ENCODE measurements at regions not wholly inside any gene's neighbourhood (a gene's known extent, or its start where the extent isn't known, plus 50 kb on each side); places are given as distances from the start of the nearest gene placed in this dataset.

- no peak overlapping the region for H3K27ac ChIP-seq
- TF ChIP-seq ZFX (IDR thresholded peaks at IDR 0.05; ENCODE audit: borderline replicate concordance) = no peak
- TF ChIP-seq, protein P1, sequence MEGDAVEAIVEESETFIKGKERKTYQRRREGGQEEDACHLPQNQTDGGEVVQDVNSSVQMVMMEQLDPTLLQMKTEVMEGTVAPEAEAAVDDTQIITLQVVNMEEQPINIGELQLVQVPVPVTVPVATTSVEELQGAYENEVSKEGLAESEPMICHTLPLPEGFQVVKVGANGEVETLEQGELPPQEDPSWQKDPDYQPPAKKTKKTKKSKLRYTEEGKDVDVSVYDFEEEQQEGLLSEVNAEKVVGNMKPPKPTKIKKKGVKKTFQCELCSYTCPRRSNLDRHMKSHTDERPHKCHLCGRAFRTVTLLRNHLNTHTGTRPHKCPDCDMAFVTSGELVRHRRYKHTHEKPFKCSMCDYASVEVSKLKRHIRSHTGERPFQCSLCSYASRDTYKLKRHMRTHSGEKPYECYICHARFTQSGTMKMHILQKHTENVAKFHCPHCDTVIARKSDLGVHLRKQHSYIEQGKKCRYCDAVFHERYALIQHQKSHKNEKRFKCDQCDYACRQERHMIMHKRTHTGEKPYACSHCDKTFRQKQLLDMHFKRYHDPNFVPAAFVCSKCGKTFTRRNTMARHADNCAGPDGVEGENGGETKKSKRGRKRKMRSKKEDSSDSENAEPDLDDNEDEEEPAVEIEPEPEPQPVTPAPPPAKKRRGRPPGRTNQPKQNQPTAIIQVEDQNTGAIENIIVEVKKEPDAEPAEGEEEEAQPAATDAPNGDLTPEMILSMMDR (IDR thresholded peaks at IDR 0.05) = no peak
These were observed 61.4 kb upstream of the FST start for GRCh38 chr5:53418826-53419658.

DNA sequence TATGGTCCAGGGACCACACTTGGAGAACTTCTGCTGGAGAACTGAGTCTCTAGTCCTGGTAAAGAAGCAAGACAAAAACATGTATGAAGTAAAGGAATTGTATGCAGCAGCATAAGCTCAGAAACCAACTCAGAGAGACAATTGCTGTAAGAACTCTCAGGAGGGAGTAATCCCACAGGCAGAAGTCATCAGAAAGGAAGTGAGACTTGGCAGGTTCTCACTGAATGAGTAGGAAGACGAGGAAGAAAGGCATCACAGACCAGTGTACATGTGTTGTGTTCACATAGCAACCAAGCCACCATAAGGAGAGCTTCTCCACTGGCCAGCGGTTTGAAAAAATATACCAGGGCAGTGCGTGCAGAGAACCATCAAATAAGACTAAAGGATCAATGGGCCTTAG lies 57.9 kb upstream of the FST start:
- TF ChIP-seq, protein P1 (IDR thresholded peaks at IDR 0.05) = no peak
- TF ChIP-seq ZFX (IDR thresholded peaks at IDR 0.05; ENCODE audit: borderline replicate concordance) = no peak
- H3K27ac ChIP-seq = no peak overlapping the region

DNA sequence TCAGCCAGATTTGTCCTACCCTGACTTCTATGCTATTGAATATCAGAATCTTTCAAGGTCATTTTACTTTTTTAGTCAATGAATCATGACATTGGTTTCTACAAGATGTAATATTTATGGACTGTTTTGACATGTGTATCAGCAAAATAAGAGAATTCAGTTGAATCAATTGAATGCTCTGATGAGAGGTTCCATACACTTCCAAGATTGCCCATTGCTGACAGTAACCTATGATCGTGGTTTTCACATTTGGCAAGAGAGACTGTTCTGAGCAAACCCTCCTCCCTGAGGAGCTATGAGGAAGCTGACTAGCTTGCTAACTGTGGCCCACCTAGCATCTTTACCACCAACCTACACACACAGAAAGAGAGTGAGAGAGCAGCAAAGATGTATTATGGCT lies 56.7 kb upstream of the FST start:
- TF ChIP-seq, protein P1 (IDR thresholded peaks at IDR 0.05) = no peak
- TF ChIP-seq ZFX (IDR thresholded peaks at IDR 0.05; ENCODE audit: borderline replicate concordance) = no peak
- no peak overlapping the region for H3K27ac ChIP-seq

DNA sequence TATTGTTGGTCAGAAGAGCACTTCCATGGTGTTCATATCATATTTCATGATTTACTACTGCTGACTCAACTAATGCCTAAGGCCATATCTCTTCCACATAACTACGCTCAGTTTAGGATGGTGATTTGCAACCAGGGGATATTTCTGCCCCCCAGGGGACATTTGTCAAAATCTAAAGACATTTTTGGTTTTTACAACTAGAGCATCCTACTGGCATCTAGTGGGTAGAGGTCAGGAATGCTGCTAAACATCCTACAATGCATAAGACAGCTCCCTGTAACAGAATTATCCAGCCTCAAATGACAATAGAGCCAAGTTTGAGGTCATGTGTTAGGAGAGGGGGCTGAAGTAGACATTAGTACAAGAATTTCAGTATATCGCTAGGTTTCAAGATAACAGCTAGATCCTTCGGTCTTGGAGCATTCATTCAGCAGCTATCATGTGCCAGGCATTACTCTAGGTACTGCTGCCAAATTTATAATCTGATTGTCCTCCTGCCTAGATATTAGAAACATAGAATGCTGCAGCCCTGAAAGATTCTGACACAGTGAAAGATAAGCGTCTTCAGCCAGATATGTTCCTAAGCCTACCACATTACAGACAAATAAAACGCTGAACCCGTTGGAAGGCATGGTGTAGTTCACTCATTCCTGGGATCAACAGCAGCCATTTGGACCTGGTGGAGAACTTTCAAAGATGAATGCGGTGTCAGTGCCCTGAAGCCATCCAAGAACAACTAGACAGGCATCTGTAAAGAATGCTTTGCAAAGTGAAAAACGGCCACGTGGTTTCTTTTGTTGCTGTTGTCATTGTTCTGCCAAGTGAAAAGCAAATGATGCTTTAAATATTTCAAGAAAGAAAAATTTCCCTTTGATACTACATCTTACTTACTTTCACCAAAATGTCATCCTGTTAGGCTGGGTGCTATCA lies 55.5 kb upstream of the FST start:
- no peak overlapping the region for H3K27ac ChIP-seq
- TF ChIP-seq, protein P1 (IDR thresholded peaks at IDR 0.05) = no peak
- no peak for TF ChIP-seq ZFX (IDR thresholded peaks at IDR 0.05; ENCODE audit: borderline replicate concordance)

DNA sequence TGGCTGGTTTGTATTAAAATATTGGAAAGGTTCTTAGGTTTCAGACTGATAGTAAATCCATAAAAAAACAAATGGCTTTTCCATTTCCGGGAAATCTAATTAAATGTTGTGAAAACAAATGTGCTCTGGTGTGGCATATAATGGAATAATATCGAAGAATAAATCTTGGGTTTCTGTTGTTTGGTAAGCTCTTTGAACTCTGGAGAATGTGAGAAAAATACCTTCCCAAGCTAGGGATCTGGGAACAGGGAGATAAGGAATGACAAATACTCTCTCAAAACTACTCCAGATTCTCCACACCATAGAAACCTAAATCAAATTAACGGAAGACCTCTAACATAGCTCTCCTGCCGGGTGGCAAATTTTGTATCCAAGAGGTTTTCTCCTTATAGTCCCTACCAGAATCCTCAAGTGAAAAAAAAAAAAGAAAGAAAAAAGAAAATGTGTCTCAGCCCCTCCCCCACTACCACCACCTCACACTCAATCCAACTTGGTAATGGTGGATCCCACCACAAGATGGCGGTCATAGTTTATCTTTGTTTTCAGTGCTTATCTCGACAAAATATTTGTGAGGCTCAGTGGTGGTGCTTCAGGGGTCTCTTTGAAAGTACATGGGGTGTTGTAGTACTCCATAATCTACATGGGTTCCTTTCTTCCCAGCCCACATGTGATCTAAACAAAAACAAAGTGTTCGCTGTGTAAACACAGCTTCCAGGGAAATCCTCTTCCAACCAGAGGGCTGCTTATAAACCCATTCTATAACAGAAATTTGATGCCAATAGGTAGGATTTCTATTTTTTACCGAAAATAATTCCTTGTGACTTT lies 54.5 kb upstream of the FST start:
- H3K27ac ChIP-seq = no peak overlapping the region

GRCh38 chr5:53426512-53426830 lies 54.0 kb upstream of the FST start:
- no peak overlapping the region for H3K27ac ChIP-seq

More for the DNA sequence above, 54.5 kb upstream of the FST start:
- TF ChIP-seq, protein P1 (IDR thresholded peaks at IDR 0.05) = peak; percentile 53
- no peak for TF ChIP-seq ZFX (IDR thresholded peaks at IDR 0.05; ENCODE audit: borderline replicate concordance)

More at GRCh38 chr5:53426512-53426830, 54.0 kb upstream of the FST start:
- TF ChIP-seq ZFX (IDR thresholded peaks at IDR 0.05; ENCODE audit: borderline replicate concordance) = no peak
- TF ChIP-seq, protein P1 (IDR thresholded peaks at IDR 0.05) = no peak
